ENCODE measurements at regions not wholly inside any gene's neighbourhood (a gene's known extent, or its start where the extent isn't known, plus 50 kb on each side); places are given as distances from the start of the nearest gene placed in this dataset.
"Not testable (repeated sequence)": the region's sequence is repeated elsewhere in the genome, so short reads cannot be mapped to it uniquely, and the experiment has no call there.

DNA sequence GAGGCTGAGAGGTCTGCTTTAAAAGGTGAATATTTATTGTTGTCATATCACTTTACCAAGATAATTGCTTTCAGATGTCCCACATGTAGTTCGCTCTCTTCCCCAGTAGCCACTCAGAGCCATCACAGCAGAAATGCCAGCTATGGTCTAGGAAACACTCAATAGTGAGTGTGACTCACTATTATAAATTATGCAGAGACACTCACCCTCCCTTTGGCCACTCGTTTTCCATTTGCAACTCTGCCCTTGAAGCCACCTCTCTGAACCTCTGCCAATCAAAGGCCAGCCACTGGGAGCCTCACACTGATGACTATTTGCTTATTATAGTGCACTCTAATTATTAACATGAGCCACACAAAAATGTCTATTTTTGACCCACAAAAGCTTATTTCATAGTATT, 328.1 kb upstream of the ATP10A start:
- peaks cover 13 to 37% of the 10 kb centered on the region in 2 experiments; a peak in 2 of 4 replicates for H3K9me3 ChIP-seq (ENCODE audit: control insufficient read depth in 1 of 2, insufficient read depth in 1 of 2, low read depth in 1 of 2, low read length in 2 of 2)
- ChIA-PET POLR2A (no interaction called here), RAD21 (ENCODE audit: low non-redundant PET in 1 of 2, low total read pairs in 2 of 2, uncharacterized antibody in 2 of 2, unreplicated experiment in 2 of 2) (no interaction called here), CTCF (no interaction called here)
- H3K4me3 ChIP-seq (replicated peaks in 1 of 2; ENCODE audit: low read depth in 1 of 2, low read length in 2 of 2), result no peak overlapping the region
- H4K20me1 ChIP-seq (ENCODE audit: insufficient read depth), result no peaks in the 10 kb centered on the region
- no peak overlapping the region for H3K27ac ChIP-seq (ENCODE audit: low read depth, low read length)
- no peak overlapping the region for H2AFZ ChIP-seq (ENCODE audit: low read depth, low read length, poor library complexity, severe bottlenecking)
- TF ChIP-seq ELF1 (IDR thresholded peaks at IDR 0.05; ENCODE audit: borderline replicate concordance, low read depth) (no peak), CEBPB (IDR thresholded peaks at IDR 0.05; ENCODE audit: low read depth) (no peak), POLR2AphosphoS5 (IDR thresholded peaks at IDR 0.05; ENCODE audit: low read depth, low read length) (no peak), EZH2phosphoT487 (IDR thresholded peaks at IDR 0.05; ENCODE audit: borderline replicate concordance) (no peak), EZH2 (IDR thresholded peaks at IDR 0.05) (no peak), RAD21 (IDR thresholded peaks at IDR 0.05; ENCODE audit: low read depth) (no peak), POLR2A (IDR thresholded peaks at IDR 0.05; ENCODE audit: borderline replicate concordance, extremely low read depth, insufficient read depth, insufficient read length) (no peak), SP1 (IDR thresholded peaks at IDR 0.05; ENCODE audit: low read depth) (no peak), EGR1 (IDR thresholded peaks at IDR 0.05; ENCODE audit: low read depth) (no peak), CBX3 (IDR thresholded peaks at IDR 0.05; ENCODE audit: low read depth) (no peak), SIN3A (IDR thresholded peaks at IDR 0.05; ENCODE audit: low read depth) (no peak), JUND (IDR thresholded peaks at IDR 0.05) (no peak), FOSL1 (IDR thresholded peaks at IDR 0.05; ENCODE audit: low read depth) (no peak)
- TF ChIP-seq, protein P1, sequence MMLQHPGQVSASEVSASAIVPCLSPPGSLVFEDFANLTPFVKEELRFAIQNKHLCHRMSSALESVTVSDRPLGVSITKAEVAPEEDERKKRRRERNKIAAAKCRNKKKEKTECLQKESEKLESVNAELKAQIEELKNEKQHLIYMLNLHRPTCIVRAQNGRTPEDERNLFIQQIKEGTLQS (IDR thresholded peaks at IDR 0.05), result no peak
- TF ChIP-seq, protein P2, sequence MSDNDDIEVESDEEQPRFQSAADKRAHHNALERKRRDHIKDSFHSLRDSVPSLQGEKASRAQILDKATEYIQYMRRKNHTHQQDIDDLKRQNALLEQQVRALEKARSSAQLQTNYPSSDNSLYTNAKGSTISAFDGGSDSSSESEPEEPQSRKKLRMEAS (IDR thresholded peaks at IDR 0.05), result no peak
- TF ChIP-seq, protein P3, sequence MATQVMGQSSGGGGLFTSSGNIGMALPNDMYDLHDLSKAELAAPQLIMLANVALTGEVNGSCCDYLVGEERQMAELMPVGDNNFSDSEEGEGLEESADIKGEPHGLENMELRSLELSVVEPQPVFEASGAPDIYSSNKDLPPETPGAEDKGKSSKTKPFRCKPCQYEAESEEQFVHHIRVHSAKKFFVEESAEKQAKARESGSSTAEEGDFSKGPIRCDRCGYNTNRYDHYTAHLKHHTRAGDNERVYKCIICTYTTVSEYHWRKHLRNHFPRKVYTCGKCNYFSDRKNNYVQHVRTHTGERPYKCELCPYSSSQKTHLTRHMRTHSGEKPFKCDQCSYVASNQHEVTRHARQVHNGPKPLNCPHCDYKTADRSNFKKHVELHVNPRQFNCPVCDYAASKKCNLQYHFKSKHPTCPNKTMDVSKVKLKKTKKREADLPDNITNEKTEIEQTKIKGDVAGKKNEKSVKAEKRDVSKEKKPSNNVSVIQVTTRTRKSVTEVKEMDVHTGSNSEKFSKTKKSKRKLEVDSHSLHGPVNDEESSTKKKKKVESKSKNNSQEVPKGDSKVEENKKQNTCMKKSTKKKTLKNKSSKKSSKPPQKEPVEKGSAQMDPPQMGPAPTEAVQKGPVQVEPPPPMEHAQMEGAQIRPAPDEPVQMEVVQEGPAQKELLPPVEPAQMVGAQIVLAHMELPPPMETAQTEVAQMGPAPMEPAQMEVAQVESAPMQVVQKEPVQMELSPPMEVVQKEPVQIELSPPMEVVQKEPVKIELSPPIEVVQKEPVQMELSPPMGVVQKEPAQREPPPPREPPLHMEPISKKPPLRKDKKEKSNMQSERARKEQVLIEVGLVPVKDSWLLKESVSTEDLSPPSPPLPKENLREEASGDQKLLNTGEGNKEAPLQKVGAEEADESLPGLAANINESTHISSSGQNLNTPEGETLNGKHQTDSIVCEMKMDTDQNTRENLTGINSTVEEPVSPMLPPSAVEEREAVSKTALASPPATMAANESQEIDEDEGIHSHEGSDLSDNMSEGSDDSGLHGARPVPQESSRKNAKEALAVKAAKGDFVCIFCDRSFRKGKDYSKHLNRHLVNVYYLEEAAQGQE (IDR thresholded peaks at IDR 0.05; ENCODE audit: low read depth), result no peak
- H3K9ac ChIP-seq (ENCODE audit: low read length), result no peak overlapping the region
- no peaks in the 10 kb centered on the region for H3K36me3 ChIP-seq (ENCODE audit: control insufficient read depth in 1 of 2, insufficient read depth in 2 of 2, low read length in 2 of 2)
- H3K79me2 ChIP-seq (ENCODE audit: insufficient read depth, low read length), result no peaks in the 10 kb centered on the region
- intact Hi-C loops (cut with micrococcal nuclease), result no loop called here
- no TSS peak for BruUV-seq (replicated peaks)
- H3K4me2 ChIP-seq (ENCODE audit: low read length), result no peak overlapping the region
- DNase-seq (ENCODE audit: low read depth, low spot score) (no peak), ATAC-seq (no peak)
- no peaks in the 10 kb centered on the region for H3K27me3 ChIP-seq (ENCODE audit: insufficient read depth, low read length)
- no peaks in the 10 kb centered on the region for H3K4me1 ChIP-seq (ENCODE audit: control insufficient read depth in 1 of 2, insufficient read depth in 2 of 2, low read length in 2 of 2)
- H3K9me2 ChIP-seq (ENCODE audit: insufficient read depth), result no peaks in the 10 kb centered on the region

DNA sequence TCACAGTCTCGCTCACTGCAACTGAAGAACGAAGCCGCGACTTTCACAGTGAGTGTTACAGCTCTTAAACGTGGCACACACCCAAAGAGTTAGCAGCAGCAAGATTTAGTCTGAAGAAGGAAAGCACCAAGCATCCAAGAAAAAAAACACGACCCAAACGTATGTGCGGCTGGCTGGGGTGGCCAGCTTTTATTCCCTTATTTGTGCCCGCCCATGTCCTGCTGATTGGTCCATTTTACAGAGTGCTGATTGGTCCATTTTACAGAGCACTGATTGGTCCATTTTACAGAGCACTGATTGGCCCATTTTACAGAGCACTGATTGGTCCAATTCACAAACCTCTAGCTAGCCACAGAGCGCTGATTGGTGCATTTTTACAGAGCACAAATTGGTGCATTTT, 323.0 kb upstream of the ATP10A start:
- POLR2A ChIA-PET; RAD21 ChIA-PET (ENCODE audit: low non-redundant PET in 1 of 2, low total read pairs in 2 of 2, uncharacterized antibody in 2 of 2, unreplicated experiment in 2 of 2); H3K36me3 ChIP-seq (ENCODE audit: control insufficient read depth in 1 of 2, insufficient read depth in 2 of 2, low read length in 2 of 2); H3K27me3 ChIP-seq (ENCODE audit: insufficient read depth, low read length); BruUV-seq (replicated peaks); H3K4me1 ChIP-seq (ENCODE audit: control insufficient read depth in 1 of 2, insufficient read depth in 2 of 2, low read length in 2 of 2); CTCF ChIA-PET; H2AFZ ChIP-seq (ENCODE audit: low read depth, low read length, poor library complexity, severe bottlenecking); H3K9me2 ChIP-seq (ENCODE audit: insufficient read depth); H3K9ac ChIP-seq (ENCODE audit: low read length); H3K27ac ChIP-seq (ENCODE audit: low read depth, low read length); intact Hi-C loops (cut with micrococcal nuclease); H3K79me2 ChIP-seq (ENCODE audit: insufficient read depth, low read length); ATAC-seq; H3K4me3 ChIP-seq (replicated peaks in 1 of 2; ENCODE audit: low read depth in 1 of 2, low read length in 2 of 2); DNase-seq (ENCODE audit: low read depth, low spot score); H4K20me1 ChIP-seq (ENCODE audit: insufficient read depth); H3K4me2 ChIP-seq (ENCODE audit: low read length): not testable (repeated sequence)
- H3K9me3 ChIP-seq (ENCODE audit: control insufficient read depth in 1 of 2, insufficient read depth in 1 of 2, low read depth in 1 of 2, low read length in 2 of 2), result peaks cover 10 to 37% of the 10 kb centered on the region in 2 experiments; a peak in 2 of 4 replicates
